ENCODE measurements at regions not wholly inside any gene's neighbourhood (a gene's known extent, or its start where the extent isn't known, plus 50 kb on each side); places are given as distances from the start of the nearest gene placed in this dataset.

DNA sequence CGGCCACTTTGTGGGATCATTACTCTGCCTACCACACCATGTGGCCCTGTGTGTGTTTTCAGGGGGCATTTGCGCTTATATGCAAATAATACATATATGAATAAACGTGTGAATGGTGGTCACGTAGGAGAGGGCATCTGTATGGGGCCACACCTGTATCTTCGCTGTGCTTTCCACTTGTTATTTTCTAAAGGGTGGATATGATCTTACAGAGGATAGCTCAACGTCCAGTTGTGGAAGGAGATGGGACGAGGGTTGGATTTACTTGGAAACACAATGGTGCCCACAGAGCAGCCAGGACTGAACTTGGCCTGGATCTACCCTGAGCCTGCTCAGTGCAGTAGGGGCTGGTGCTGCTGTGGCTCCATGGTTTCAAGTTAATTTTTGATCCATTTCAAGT, 93.3 kb downstream of the YTHDF1 start:
- TF ChIP-seq, protein P1, sequence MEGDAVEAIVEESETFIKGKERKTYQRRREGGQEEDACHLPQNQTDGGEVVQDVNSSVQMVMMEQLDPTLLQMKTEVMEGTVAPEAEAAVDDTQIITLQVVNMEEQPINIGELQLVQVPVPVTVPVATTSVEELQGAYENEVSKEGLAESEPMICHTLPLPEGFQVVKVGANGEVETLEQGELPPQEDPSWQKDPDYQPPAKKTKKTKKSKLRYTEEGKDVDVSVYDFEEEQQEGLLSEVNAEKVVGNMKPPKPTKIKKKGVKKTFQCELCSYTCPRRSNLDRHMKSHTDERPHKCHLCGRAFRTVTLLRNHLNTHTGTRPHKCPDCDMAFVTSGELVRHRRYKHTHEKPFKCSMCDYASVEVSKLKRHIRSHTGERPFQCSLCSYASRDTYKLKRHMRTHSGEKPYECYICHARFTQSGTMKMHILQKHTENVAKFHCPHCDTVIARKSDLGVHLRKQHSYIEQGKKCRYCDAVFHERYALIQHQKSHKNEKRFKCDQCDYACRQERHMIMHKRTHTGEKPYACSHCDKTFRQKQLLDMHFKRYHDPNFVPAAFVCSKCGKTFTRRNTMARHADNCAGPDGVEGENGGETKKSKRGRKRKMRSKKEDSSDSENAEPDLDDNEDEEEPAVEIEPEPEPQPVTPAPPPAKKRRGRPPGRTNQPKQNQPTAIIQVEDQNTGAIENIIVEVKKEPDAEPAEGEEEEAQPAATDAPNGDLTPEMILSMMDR (IDR thresholded peaks at IDR 0.05), result no peak
- no peak for TF ChIP-seq POLR2A (IDR thresholded peaks at IDR 0.05)
- no peak for TF ChIP-seq POLR2AphosphoS5 (IDR thresholded peaks at IDR 0.05; ENCODE audit: insufficient read depth in 1 of 2, low read depth in 1 of 2)

Data from vagina (tissue), 2 donors.